ENCODE measurements at regions not wholly inside any gene's neighbourhood (a gene's known extent, or its start where the extent isn't known, plus 50 kb on each side); places are given as distances from the start of the nearest gene placed in this dataset.

DNA sequence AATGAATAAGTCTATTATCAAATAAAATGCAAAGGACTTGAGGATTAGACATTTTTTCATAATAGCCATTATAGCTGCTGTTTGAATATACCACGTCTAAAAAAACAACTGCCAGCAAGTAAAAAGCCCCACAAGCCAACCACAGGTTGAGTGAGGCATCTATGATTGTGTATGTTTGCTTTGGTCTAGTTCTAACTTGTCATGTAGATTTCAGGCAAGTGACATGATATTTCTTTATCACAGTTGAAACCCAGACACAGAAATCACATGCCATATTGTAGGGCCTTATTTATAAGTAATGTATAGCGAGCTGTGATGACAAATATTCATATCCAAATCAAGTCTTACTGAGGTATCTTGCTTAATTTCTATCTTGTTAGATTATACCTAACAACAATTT, 225.8 kb downstream of the EMP1 start (continued):
- TF ChIP-seq, protein P1, sequence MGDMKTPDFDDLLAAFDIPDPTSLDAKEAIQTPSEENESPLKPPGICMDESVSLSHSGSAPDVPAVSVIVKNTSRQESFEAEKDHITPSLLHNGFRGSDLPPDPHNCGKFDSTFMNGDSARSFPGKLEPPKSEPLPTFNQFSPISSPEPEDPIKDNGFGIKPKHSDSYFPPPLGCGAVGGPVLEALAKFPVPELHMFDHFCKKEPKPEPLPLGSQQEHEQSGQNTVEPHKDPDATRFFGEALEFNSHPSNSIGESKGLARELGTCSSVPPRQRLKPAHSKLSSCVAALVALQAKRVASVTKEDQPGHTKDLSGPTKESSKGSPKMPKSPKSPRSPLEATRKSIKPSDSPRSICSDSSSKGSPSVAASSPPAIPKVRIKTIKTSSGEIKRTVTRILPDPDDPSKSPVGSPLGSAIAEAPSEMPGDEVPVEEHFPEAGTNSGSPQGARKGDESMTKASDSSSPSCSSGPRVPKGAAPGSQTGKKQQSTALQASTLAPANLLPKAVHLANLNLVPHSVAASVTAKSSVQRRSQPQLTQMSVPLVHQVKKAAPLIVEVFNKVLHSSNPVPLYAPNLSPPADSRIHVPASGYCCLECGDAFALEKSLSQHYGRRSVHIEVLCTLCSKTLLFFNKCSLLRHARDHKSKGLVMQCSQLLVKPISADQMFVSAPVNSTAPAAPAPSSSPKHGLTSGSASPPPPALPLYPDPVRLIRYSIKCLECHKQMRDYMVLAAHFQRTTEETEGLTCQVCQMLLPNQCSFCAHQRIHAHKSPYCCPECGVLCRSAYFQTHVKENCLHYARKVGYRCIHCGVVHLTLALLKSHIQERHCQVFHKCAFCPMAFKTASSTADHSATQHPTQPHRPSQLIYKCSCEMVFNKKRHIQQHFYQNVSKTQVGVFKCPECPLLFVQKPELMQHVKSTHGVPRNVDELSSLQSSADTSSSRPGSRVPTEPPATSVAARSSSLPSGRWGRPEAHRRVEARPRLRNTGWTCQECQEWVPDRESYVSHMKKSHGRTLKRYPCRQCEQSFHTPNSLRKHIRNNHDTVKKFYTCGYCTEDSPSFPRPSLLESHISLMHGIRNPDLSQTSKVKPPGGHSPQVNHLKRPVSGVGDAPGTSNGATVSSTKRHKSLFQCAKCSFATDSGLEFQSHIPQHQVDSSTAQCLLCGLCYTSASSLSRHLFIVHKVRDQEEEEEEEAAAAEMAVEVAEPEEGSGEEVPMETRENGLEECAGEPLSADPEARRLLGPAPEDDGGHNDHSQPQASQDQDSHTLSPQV (IDR thresholded peaks at IDR 0.05), result no peak
- TF ChIP-seq RB1 (IDR thresholded peaks at IDR 0.05; ENCODE audit: borderline replicate concordance) (no peak), FOXM1 (IDR thresholded peaks at IDR 0.05; ENCODE audit: low read depth, low read length) (no peak), SMARCA5 (IDR thresholded peaks at IDR 0.05) (no peak), WRNIP1 (IDR thresholded peaks at IDR 0.05; ENCODE audit: borderline replicate concordance, low read depth, low read length) (no peak), CREB1 (IDR thresholded peaks at IDR 0.05; ENCODE audit: low read depth) (no peak), SUPT20H (IDR thresholded peaks at IDR 0.05; ENCODE audit: borderline replicate concordance, control insufficient read depth, low read depth, low read length) (no peak), ZSCAN29 (IDR thresholded peaks at IDR 0.05) (no peak), ZNF274 (IDR thresholded peaks at IDR 0.05; ENCODE audit: insufficient read depth, insufficient read length) (no peak), CBFB (IDR thresholded peaks at IDR 0.05; ENCODE audit: low read depth) (no peak)
- TF ChIP-seq, protein P2, sequence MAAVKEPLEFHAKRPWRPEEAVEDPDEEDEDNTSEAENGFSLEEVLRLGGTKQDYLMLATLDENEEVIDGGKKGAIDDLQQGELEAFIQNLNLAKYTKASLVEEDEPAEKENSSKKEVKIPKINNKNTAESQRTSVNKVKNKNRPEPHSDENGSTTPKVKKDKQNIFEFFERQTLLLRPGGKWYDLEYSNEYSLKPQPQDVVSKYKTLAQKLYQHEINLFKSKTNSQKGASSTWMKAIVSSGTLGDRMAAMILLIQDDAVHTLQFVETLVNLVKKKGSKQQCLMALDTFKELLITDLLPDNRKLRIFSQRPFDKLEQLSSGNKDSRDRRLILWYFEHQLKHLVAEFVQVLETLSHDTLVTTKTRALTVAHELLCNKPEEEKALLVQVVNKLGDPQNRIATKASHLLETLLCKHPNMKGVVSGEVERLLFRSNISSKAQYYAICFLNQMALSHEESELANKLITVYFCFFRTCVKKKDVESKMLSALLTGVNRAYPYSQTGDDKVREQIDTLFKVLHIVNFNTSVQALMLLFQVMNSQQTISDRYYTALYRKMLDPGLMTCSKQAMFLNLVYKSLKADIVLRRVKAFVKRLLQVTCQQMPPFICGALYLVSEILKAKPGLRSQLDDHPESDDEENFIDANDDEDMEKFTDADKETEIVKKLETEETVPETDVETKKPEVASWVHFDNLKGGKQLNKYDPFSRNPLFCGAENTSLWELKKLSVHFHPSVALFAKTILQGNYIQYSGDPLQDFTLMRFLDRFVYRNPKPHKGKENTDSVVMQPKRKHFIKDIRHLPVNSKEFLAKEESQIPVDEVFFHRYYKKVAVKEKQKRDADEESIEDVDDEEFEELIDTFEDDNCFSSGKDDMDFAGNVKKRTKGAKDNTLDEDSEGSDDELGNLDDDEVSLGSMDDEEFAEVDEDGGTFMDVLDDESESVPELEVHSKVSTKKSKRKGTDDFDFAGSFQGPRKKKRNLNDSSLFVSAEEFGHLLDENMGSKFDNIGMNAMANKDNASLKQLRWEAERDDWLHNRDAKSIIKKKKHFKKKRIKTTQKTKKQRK (IDR thresholded peaks at IDR 0.05; ENCODE audit: low read depth, low read length), result no peak

All from GM12878 (cell line).